ENCODE measurements at regions not wholly inside any gene's neighbourhood (a gene's known extent, or its start where the extent isn't known, plus 50 kb on each side); places are given as distances from the start of the nearest gene placed in this dataset.

- TF ChIP-seq POLR2A (IDR thresholded peaks at IDR 0.05; ENCODE audit: low read depth) (no peak), POLR2AphosphoS5 (IDR thresholded peaks at IDR 0.05) (no peak), CTCF (IDR thresholded peaks at IDR 0.05) (no peak)
These were observed 131.5 kb upstream of the MON1B start for GRCh38 chr16:77059446-77059845.
